Kidney (tissue), 13 donors: ENCODE measurements at regions not wholly inside any gene's neighbourhood (a gene's known extent, or its start where the extent isn't known, plus 50 kb on each side); places are given as distances from the start of the nearest gene placed in this dataset.

Source experiments
- DNase-seq, 5 donors: peaks; one replicate each; pipeline ENCODE4 v3.0.0-alpha.2; 2013 to 2020
- FAIRE-seq: peaks from 2 replicates; lab custom pipeline; 2012; peaks lifted over from hg19 to GRCh38; lab: Jason Lieb, UNC
- H3K27ac ChIP-seq, 2 donors: one replicate each; pipeline ENCODE4 v1.7.0; 2013; ENCODE audit warnings: low read depth in 2 of 2, low read length in 2 of 2, inconsistent platforms in 1 of 2
- H3K27me3 ChIP-seq: one replicate; pipeline ENCODE4 v1.7.1; 2013; ENCODE audit warnings: low read length, inconsistent platforms; ENCODE audit not compliant: control insufficient read depth, insufficient read depth
- H3K36me3 ChIP-seq, 3 donors: one replicate each; pipeline versions ENCODE4 v1.7.0 to v1.7.1; 2013; ENCODE audit warnings: low read length in 3 of 3, control low read depth in 1 of 3, inconsistent platforms in 1 of 3; ENCODE audit not compliant: insufficient read depth in 3 of 3, control insufficient read depth in 2 of 3
- H3K4me1 ChIP-seq, 3 donors: one replicate each; pipeline versions ENCODE4 v1.7.0 to v1.7.1; 2013; ENCODE audit warnings: low read length in 3 of 3, inconsistent platforms in 1 of 3, low read depth in 1 of 3; ENCODE audit not compliant: control insufficient read depth in 2 of 3, insufficient read depth in 2 of 3
- H3K4me3 ChIP-seq, 3 donors: one replicate each; pipeline versions ENCODE4 v1.7.0 to v1.8.1; 2013; ENCODE audit warnings: low read length in 3 of 3, control low read depth in 1 of 3, inconsistent platforms in 1 of 3
- H3K9ac ChIP-seq, 3 donors: one replicate each; pipeline versions ENCODE4 v1.7.0 to v1.7.1; 2013; ENCODE audit warnings: low read length in 3 of 3, control low read depth in 1 of 3, inconsistent platforms in 1 of 3
- H3K9me3 ChIP-seq, 3 donors: one replicate each; pipeline versions ENCODE4 v1.7.0 to v1.7.1; 2013; ENCODE audit warnings: low read length in 3 of 3, control low read depth in 1 of 3, inconsistent platforms in 1 of 3; ENCODE audit not compliant: control insufficient read depth in 2 of 3, insufficient read depth in 1 of 3
- CTCF ChIP-seq: IDR thresholded peaks from 3 replicates; pipeline ENCODE4 v1.5.1; 2012; ENCODE audit warnings: mild to moderate bottlenecking, moderate library complexity, borderline replicate concordance; ENCODE audit not compliant: insufficient read depth; ENCODE audit errors: extremely low read depth
- intact Hi-C: fragments of 100-400 bp; cut with DNase I; formaldehyde crosslinking; loops from one replicate; pipeline ENCODE4 v1.11.1; 2022
- donor health status: control.
- donor health status: control.
- donor health status: control.
- donor health status: control.
- donor health status: control.
- donor health status: DM: yes; HTN: yes; CAD: no.
- donor health status: Normal renal cell carcinoma (clear cell type).

GRCh38 chr13:83984793-83985192 lies 102.5 kb upstream of the SLITRK1 start:
- Histone ChIP-seq H3K27ac (no peak overlapping the region), H3K9ac (no peak overlapping the region), H3K27me3 (no peaks in the 10 kb centered on the region), H3K9me3 (no peaks in the 10 kb centered on the region), H3K4me3 (no peak overlapping the region), H3K4me1 (no peaks in the 10 kb centered on the region), H3K36me3 (no peaks in the 10 kb centered on the region)
- no peak for TF ChIP-seq CTCF
- DNase-seq (no peak), FAIRE-seq (no peak)
- intact Hi-C loops, result no loop called here

GRCh38 chr13:83980331-83980730 lies 98.1 kb upstream of the SLITRK1 start:
- Histone ChIP-seq H3K4me3 (no peak overlapping the region), H3K9ac (no peak overlapping the region), H3K9me3 (peaks cover 0 to 3% (median 0%) of the 10 kb centered on the region in 3 donors), H3K4me1 (no peaks in the 10 kb centered on the region), H3K36me3 (no peaks in the 10 kb centered on the region), H3K27me3 (no peaks in the 10 kb centered on the region), H3K27ac (no peak overlapping the region)
- DNase-seq, result no peak
- TF ChIP-seq CTCF, result no peak
- no peak for FAIRE-seq
- intact Hi-C loops, result no loop called here

- intact Hi-C loops, result no loop called here
- Histone ChIP-seq H3K27me3 (no peaks in the 10 kb centered on the region), H3K4me1 (no peaks in the 10 kb centered on the region), H3K9ac (no peak overlapping the region), H3K9me3 (peaks cover 0 to 3% (median 0%) of the 10 kb centered on the region in 3 donors), H3K27ac (no peak overlapping the region), H3K4me3 (no peak overlapping the region), H3K36me3 (no peaks in the 10 kb centered on the region)
- FAIRE-seq (no peak), DNase-seq (no peak)
- no peak for TF ChIP-seq CTCF
Observed at GRCh38 chr13:83975655-83976165, 93.4 kb upstream of the SLITRK1 start.

GRCh38 chr13:83958531-83958930 lies 76.3 kb upstream of the SLITRK1 start:
- H3K9ac ChIP-seq, result no peak overlapping the region
- DNase-seq (no peak), FAIRE-seq (no peak)
- no peaks in the 10 kb centered on the region for H3K27me3 ChIP-seq
- H3K36me3 ChIP-seq, result no peaks in the 10 kb centered on the region
- H3K9me3 ChIP-seq, result no peaks in the 10 kb centered on the region
- H3K4me1 ChIP-seq, result no peaks in the 10 kb centered on the region
- H3K4me3 ChIP-seq, result no peak overlapping the region
- intact Hi-C loops, result no loop called here
- no peak for TF ChIP-seq CTCF
- H3K27ac ChIP-seq, result no peak overlapping the region
